CD4-positive, alpha-beta T cell (primary cell): ENCODE measurements at regions not wholly inside any gene's neighbourhood (a gene's known extent, or its start where the extent isn't known, plus 50 kb on each side); places are given as distances from the start of the nearest gene placed in this dataset.

Source experiments
- ATAC-seq: fragments of 200-7000 bp; cut with Tn5 transposase; one replicate; pipeline ENCODE4 v1.10.0; 2022; ENCODE audit warnings: mild to moderate bottlenecking; ENCODE audit not compliant: poor library complexity
- CTCF ChIA-PET: fragments of 350-600 bp; sonication (Branson Sonifier 250); formaldehyde crosslinking; loops from one replicate; lab custom pipeline; 2021; ENCODE audit warnings: antibody characterized with exemption, inconsistent platforms; lab: Charles Lee
- POLR2A ChIA-PET: fragments of 350-600 bp; sonication (Branson Sonifier 250); formaldehyde crosslinking; loops from one replicate; lab custom pipeline; 2021; ENCODE audit warnings: antibody characterized with exemption, inconsistent platforms; lab: Charles Lee
- DNase-seq, 14 experiments: peaks; one replicate each; pipeline ENCODE4 v3.0.0-alpha.2; 2013 to 2020; ENCODE audit warnings: mixed read lengths in 2 of 14
- H3K27ac ChIP-seq, 2 donors: one replicate each; pipeline versions ENCODE4 v1.5.1 to v1.7.0; 2013; ENCODE audit warnings: low read length in 2 of 2, low read depth in 1 of 2, mild to moderate bottlenecking in 1 of 2
- H3K27me3 ChIP-seq, 2 experiments: 1 replicate in 1 of 2; 2 replicates in 1 of 2; pipeline versions ENCODE4 v1.6.1 to v1.7.0; 2013; ENCODE audit warnings: low read length in 2 of 2, control low read depth in 1 of 2, mild to moderate bottlenecking in 1 of 2, moderate library complexity in 1 of 2; ENCODE audit not compliant: insufficient read depth in 2 of 2, control insufficient read depth in 1 of 2
- H3K36me3 ChIP-seq: one replicate; pipeline ENCODE4 v1.6.1; 2013; ENCODE audit warnings: low read length, control low read depth; ENCODE audit not compliant: insufficient read depth
- H3K4me1 ChIP-seq: one replicate; pipeline ENCODE4 v1.6.1; 2013; ENCODE audit warnings: low read length, control low read depth; ENCODE audit not compliant: insufficient read depth
- H3K4me3 ChIP-seq: one replicate; pipeline ENCODE4 v1.5.1; 2013; ENCODE audit warnings: mild to moderate bottlenecking, low read length, moderate library complexity
- H3K9me3 ChIP-seq, 2 experiments: 1 replicate in 1 of 2; 2 replicates in 1 of 2; pipeline versions ENCODE4 v1.6.1 to v1.7.0; 2013; ENCODE audit warnings: low read length in 2 of 2, mild to moderate bottlenecking in 2 of 2, control low read depth in 1 of 2, moderate library complexity in 1 of 2; ENCODE audit not compliant: control insufficient read depth in 1 of 2, insufficient read depth in 1 of 2
- H3K27ac Mint-ChIP-seq: one replicate; pipeline ENCODE4 v1.8.0; 2020; ENCODE audit warnings: mixed read lengths
- H3K27me3 Mint-ChIP-seq: one replicate; pipeline ENCODE4 v1.8.0; 2021; ENCODE audit warnings: mixed read lengths
- H3K36me3 Mint-ChIP-seq: one replicate; pipeline ENCODE4 v1.8.0; 2021; ENCODE audit warnings: low read depth, mixed read lengths
- H3K4me1 Mint-ChIP-seq: one replicate; pipeline ENCODE4 v1.8.0; 2021; ENCODE audit warnings: low read depth, mixed read lengths
- H3K4me3 Mint-ChIP-seq: one replicate; pipeline ENCODE4 v1.8.0; 2020; ENCODE audit warnings: mild to moderate bottlenecking, mixed read lengths
- H3K9me3 Mint-ChIP-seq: one replicate; pipeline ENCODE4 v1.8.0; 2020; ENCODE audit warnings: mixed read lengths
- CTCF ChIP-seq: fragments of 200-600 bp; IDR thresholded peaks from one replicate; pipeline ENCODE4 v1.8.0; 2022; ENCODE audit warnings: antibody characterized with exemption, mild to moderate bottlenecking
- intact Hi-C, 2 experiments: fragments of 100-400 bp; cut with DNase I in 1 of 2; cut with micrococcal nuclease in 1 of 2; formaldehyde crosslinking; loops; one replicate each; pipeline versions ENCODE4 v1.15.1 to v1.9.0; 2023 to 2025; cut with DNase I, micrococcal nuclease

- no peaks in the 10 kb centered on the region for H3K4me1 ChIP-seq
- no peaks in the 10 kb centered on the region for H3K27me3 ChIP-seq
- no peak overlapping the region for H3K27ac ChIP-seq
- intact Hi-C loops, result no loop called here
- Mint-ChIP-seq H3K36me3 (no peaks in the 10 kb centered on the region), H3K27ac (no peak overlapping the region), H3K4me1 (no peaks in the 10 kb centered on the region), H3K4me3 (no peak overlapping the region), H3K27me3 (no peaks in the 10 kb centered on the region), H3K9me3 (no peaks in the 10 kb centered on the region)
- ChIA-PET POLR2A (no interaction called here), CTCF (no interaction called here)
- H3K9me3 ChIP-seq, result no peaks in the 10 kb centered on the region
- H3K36me3 ChIP-seq, result no peaks in the 10 kb centered on the region
- DNase-seq, result no peak
- no peak for TF ChIP-seq CTCF
- no peak overlapping the region for H3K4me3 ChIP-seq
- no peak for ATAC-seq
Measured at GRCh38 chr6:140205795-140206593, 831.5 kb upstream of the CITED2 start.

- no peaks in the 10 kb centered on the region for H3K36me3 Mint-ChIP-seq
- H3K27ac Mint-ChIP-seq, result no peak overlapping the region
- Histone ChIP-seq H3K4me1 (no peaks in the 10 kb centered on the region), H3K27me3 (no peaks in the 10 kb centered on the region), H3K4me3 (no peak overlapping the region), H3K9me3 (no peaks in the 10 kb centered on the region), H3K36me3 (no peaks in the 10 kb centered on the region), H3K27ac (no peak overlapping the region)
- ChIA-PET POLR2A (no interaction called here), CTCF (no interaction called here)
- intact Hi-C loops, result no loop called here
- TF ChIP-seq CTCF, result no peak
- no peak for DNase-seq
- H3K4me3 Mint-ChIP-seq, result no peak overlapping the region
- no peaks in the 10 kb centered on the region for H3K27me3 Mint-ChIP-seq
- H3K9me3 Mint-ChIP-seq, result no peaks in the 10 kb centered on the region
- H3K4me1 Mint-ChIP-seq, result no peaks in the 10 kb centered on the region
- no peak for ATAC-seq
Measured at GRCh38 chr6:140204154-140204553, 829.7 kb upstream of the CITED2 start.

GRCh38 chr6:140203661-140204147 is 829.3 kb upstream of the CITED2 start:
- DNase-seq, result no peak

More at GRCh38 chr6:140203661-140204147, 829.3 kb upstream of the CITED2 start:
- Mint-ChIP-seq H3K9me3 (no peaks in the 10 kb centered on the region), H3K4me3 (no peak overlapping the region), H3K36me3 (no peaks in the 10 kb centered on the region), H3K4me1 (no peaks in the 10 kb centered on the region), H3K27ac (no peak overlapping the region), H3K27me3 (no peaks in the 10 kb centered on the region)
- H3K4me1 ChIP-seq, result no peaks in the 10 kb centered on the region
- no peak overlapping the region for H3K4me3 ChIP-seq
- no peak for TF ChIP-seq CTCF
- H3K27me3 ChIP-seq, result no peaks in the 10 kb centered on the region
- H3K27ac ChIP-seq, result no peak overlapping the region
- intact Hi-C loops, result no loop called here
- no peaks in the 10 kb centered on the region for H3K9me3 ChIP-seq
- ChIA-PET POLR2A (no interaction called here), CTCF (no interaction called here)
- ATAC-seq, result no peak
- H3K36me3 ChIP-seq, result no peaks in the 10 kb centered on the region
